IMR-90 (cell line): ENCODE measurements at regions not wholly inside any gene's neighbourhood (a gene's known extent, or its start where the extent isn't known, plus 50 kb on each side); places are given as distances from the start of the nearest gene placed in this dataset.

Experiments used
- ATAC-seq: fragments of 200-7000 bp; cut with Tn5 transposase; 2 replicates; pipeline ENCODE4 v1.9.1; 2020; ENCODE audit warnings: low read depth, mild to moderate bottlenecking, moderate library complexity
- BruUV-seq: library from RNA; stranded (reverse); fragments of 400-500 nt; replicated peaks from 2 replicates; lab custom pipeline; 2021; lab: Mats Ljungman, UMichigan
- CTCF ChIA-PET: fragments of 300-600 bp; formaldehyde crosslinking; extraction: SDS; loops from one replicate; lab custom pipeline; 2021; ENCODE audit warnings: antibody characterized with exemption; lab: Yijun Ruan, JAX
- POLR2A ChIA-PET: fragments of 300-600 bp; sonication (Branson Sonifier 250); formaldehyde crosslinking; loops from one replicate; lab custom pipeline; 2022; ENCODE audit warnings: antibody characterized with exemption; ENCODE audit not compliant: unreplicated experiment; lab: Charles Lee
- DNase-seq: peaks from one replicate; pipeline ENCODE4 v3.0.0; 2013
- H2AFZ ChIP-seq: replicated peaks from 2 replicates; pipeline ENCODE3; 2013; ENCODE audit warnings: low read length, mild to moderate bottlenecking; ENCODE audit not compliant: poor library complexity
- H2AK5ac ChIP-seq: 2 replicates; pipeline ENCODE4 v1.6.1; 2013; ENCODE audit warnings: low read depth, low read length, inconsistent platforms
- H2AK9ac ChIP-seq: replicated peaks from 2 replicates; pipeline ENCODE3; 2013; ENCODE audit warnings: mild to moderate bottlenecking, low read depth, low read length, moderate library complexity; ENCODE audit not compliant: poor library complexity
- H2BK120ac ChIP-seq: 2 replicates; pipeline ENCODE4 v1.6.1; 2013; ENCODE audit warnings: low read depth, low read length, inconsistent platforms
- H2BK15ac ChIP-seq: 3 replicates; pipeline ENCODE4 v1.6.1; 2013; ENCODE audit warnings: low read depth, low read length, inconsistent platforms
- H2BK20ac ChIP-seq: 2 replicates; pipeline ENCODE4 v1.6.1; 2013; ENCODE audit warnings: low read depth, mild to moderate bottlenecking, inconsistent platforms, low read length, moderate library complexity
- H2BK5ac ChIP-seq: 2 replicates; pipeline ENCODE4 v1.6.1; 2013; ENCODE audit warnings: mild to moderate bottlenecking, low read depth, low read length, inconsistent platforms; ENCODE audit not compliant: poor library complexity, severe bottlenecking
- H3K14ac ChIP-seq: replicated peaks from 2 replicates; pipeline ENCODE4 v1.6.1; 2013; ENCODE audit warnings: low read depth, low read length, inconsistent platforms
- H3K18ac ChIP-seq: 2 replicates; pipeline ENCODE4 v1.6.1; 2013; ENCODE audit warnings: low read depth, low read length, control low read depth
- H3K23ac ChIP-seq: 2 replicates; pipeline ENCODE4 v1.6.1; 2013; ENCODE audit warnings: low read depth, low read length, inconsistent platforms
- H3K27ac ChIP-seq: 2 replicates; pipeline ENCODE4 v1.5.1; 2013; ENCODE audit warnings: mild to moderate bottlenecking, control low read depth, low read length; ENCODE audit not compliant: insufficient read depth
- H3K27me3 ChIP-seq: 2 replicates; pipeline ENCODE4 v1.6.1; 2013; ENCODE audit warnings: low read length; ENCODE audit not compliant: control insufficient read depth, insufficient read depth
- H3K36me3 ChIP-seq: 2 replicates; pipeline ENCODE4 v1.6.1; 2013; ENCODE audit warnings: low read length, mixed read lengths; ENCODE audit not compliant: control insufficient read depth, insufficient read depth
- H3K4ac ChIP-seq: 2 replicates; pipeline ENCODE4 v1.6.1; 2013; ENCODE audit warnings: low read depth, low read length, inconsistent platforms
- H3K4me1 ChIP-seq: 2 replicates; pipeline ENCODE4 v1.6.1; 2013; ENCODE audit warnings: low read length, mixed read lengths; ENCODE audit not compliant: control insufficient read depth, insufficient read depth
- H3K4me2 ChIP-seq: 2 replicates; pipeline ENCODE4 v1.6.1; 2013; ENCODE audit warnings: low read depth, mild to moderate bottlenecking, control low read depth, low read length, moderate library complexity
- H3K4me3 ChIP-seq: 2 replicates; pipeline ENCODE4 v1.5.1; 2013; ENCODE audit warnings: low read depth, mild to moderate bottlenecking, control low read depth, low read length, moderate library complexity; ENCODE audit not compliant: insufficient read depth
- H3K56ac ChIP-seq: 2 replicates; pipeline ENCODE4 v1.6.1; 2013; ENCODE audit warnings: low read length, inconsistent platforms; ENCODE audit not compliant: insufficient read depth; ENCODE audit errors: extremely low read depth
- H3K79me1 ChIP-seq, 2 experiments: 2 replicates each; pipeline ENCODE4 v1.6.1; 2013; ENCODE audit warnings: low read length in 2 of 2, inconsistent platforms in 1 of 2, low read depth in 1 of 2
- H3K9ac ChIP-seq: 2 replicates; pipeline ENCODE4 v1.6.1; 2013; ENCODE audit warnings: low read depth, low read length, control low read depth
- H3K9me1 ChIP-seq: 2 replicates; pipeline ENCODE4 v1.6.1; 2013; ENCODE audit warnings: low read length, inconsistent platforms; ENCODE audit not compliant: insufficient read depth
- H3K9me3 ChIP-seq: 2 replicates; pipeline ENCODE4 v1.6.1; 2013; ENCODE audit warnings: low read length; ENCODE audit not compliant: control insufficient read depth, insufficient read depth
- H4K20me1 ChIP-seq: 2 replicates; pipeline ENCODE4 v1.6.1; 2013; ENCODE audit warnings: low read length, inconsistent platforms; ENCODE audit not compliant: insufficient read depth
- H4K5ac ChIP-seq: 2 replicates; pipeline ENCODE4 v1.6.1; 2013; ENCODE audit warnings: mild to moderate bottlenecking, low read depth, low read length, control low read depth
- H4K8ac ChIP-seq, 2 experiments: 2 replicates each; pipeline ENCODE4 v1.6.1; 2013; ENCODE audit warnings: low read depth in 2 of 2, low read length in 2 of 2, control low read depth in 1 of 2, inconsistent platforms in 1 of 2
- H4K91ac ChIP-seq: 2 replicates; pipeline ENCODE4 v1.6.1; 2013; ENCODE audit warnings: low read depth, low read length, inconsistent platforms; ENCODE audit not compliant: insufficient read depth
- BHLHE40 ChIP-seq: fragments of 150-350 bp; IDR thresholded peaks from 2 replicates; pipeline ENCODE4 v1.6.1; 2016; ENCODE audit warnings: mild to moderate bottlenecking, low read depth, low read length
- CEBPB ChIP-seq: IDR thresholded peaks from 2 replicates; pipeline ENCODE4 v1.6.1; 2012; ENCODE audit warnings: low read depth, low read length, improper control_type of control experiment
- CHD1 ChIP-seq: IDR thresholded peaks from 2 replicates; pipeline ENCODE4 v1.6.1; 2012; ENCODE audit warnings: low read depth, low read length, improper control_type of control experiment
- CTCF ChIP-seq: conservative IDR thresholded peaks from 2 replicates; pipeline ENCODE4 v1.5.1; 2012; ENCODE audit warnings: mild to moderate bottlenecking, low read depth, low read length, improper control_type of control experiment
- MAFK ChIP-seq: IDR thresholded peaks from 2 replicates; pipeline ENCODE4 v1.6.1; 2012; ENCODE audit warnings: low read depth, low read length, improper control_type of control experiment
- MAZ ChIP-seq: IDR thresholded peaks from 2 replicates; pipeline ENCODE4 v1.6.1; 2012; ENCODE audit warnings: low read depth, mild to moderate bottlenecking, low read length, improper control_type of control experiment, moderate library complexity, borderline replicate concordance
- MXI1 ChIP-seq: IDR thresholded peaks from 2 replicates; pipeline ENCODE4 v1.6.1; 2012; ENCODE audit warnings: low read depth, mild to moderate bottlenecking, low read length, moderate library complexity, borderline replicate concordance
- RAD21 ChIP-seq: IDR thresholded peaks from 2 replicates; pipeline ENCODE4 v1.6.1; 2012; ENCODE audit warnings: low read length, improper control_type of control experiment
- RFX5 ChIP-seq: IDR thresholded peaks from 2 replicates; pipeline ENCODE4 v1.8.0; 2012; ENCODE audit warnings: low read depth, mild to moderate bottlenecking, low read length, moderate library complexity
- SMC3 ChIP-seq: fragments of 150-350 bp; IDR thresholded peaks from 2 replicates; pipeline ENCODE4 v1.6.1; 2016; ENCODE audit warnings: low read depth, mild to moderate bottlenecking, antibody characterized with exemption, low read length, moderate library complexity
- WGBS, 2 experiments: methylation state at CpG; one replicate each; pipeline versions ENCODE4 v1.1.5 to v1.1.7; 2013; ENCODE audit warnings: missing lambda C conversion rate in 2 of 2; ENCODE audit not compliant: insufficient read length in 1 of 2; ENCODE audit errors: extremely low coverage in 2 of 2; 5-methylcytosine and 5-hydroxymethylcytosine counted together
- dilution Hi-C: fragments of 300-500 bp; cut with HindIII; formaldehyde crosslinking; loops from one replicate; pipeline ENCODE4 v1.14.3; 2018; ENCODE audit warnings: low sequenced_read_pairs; ENCODE audit not compliant: unreplicated experiment
- in situ Hi-C: fragments of 300-500 bp; cut with MboI; formaldehyde crosslinking; loops from 3 replicates; pipeline ENCODE4 v1.14.3; 2019; ENCODE audit warnings: low sequenced_read_pairs, inconsistent platforms, mixed read lengths
- intact Hi-C: fragments of 100-400 bp; cut with micrococcal nuclease; formaldehyde crosslinking; loops from 2 replicates; pipeline ENCODE4 v1.10.0; 2022
- TF ChIP-seq, protein P1 (sequence below): fragments of 150-350 bp; IDR thresholded peaks from 2 replicates; pipeline ENCODE4 v1.6.1; 2017; ENCODE audit warnings: mild to moderate bottlenecking, antibody characterized with exemption, low read length, low read depth

DNA sequence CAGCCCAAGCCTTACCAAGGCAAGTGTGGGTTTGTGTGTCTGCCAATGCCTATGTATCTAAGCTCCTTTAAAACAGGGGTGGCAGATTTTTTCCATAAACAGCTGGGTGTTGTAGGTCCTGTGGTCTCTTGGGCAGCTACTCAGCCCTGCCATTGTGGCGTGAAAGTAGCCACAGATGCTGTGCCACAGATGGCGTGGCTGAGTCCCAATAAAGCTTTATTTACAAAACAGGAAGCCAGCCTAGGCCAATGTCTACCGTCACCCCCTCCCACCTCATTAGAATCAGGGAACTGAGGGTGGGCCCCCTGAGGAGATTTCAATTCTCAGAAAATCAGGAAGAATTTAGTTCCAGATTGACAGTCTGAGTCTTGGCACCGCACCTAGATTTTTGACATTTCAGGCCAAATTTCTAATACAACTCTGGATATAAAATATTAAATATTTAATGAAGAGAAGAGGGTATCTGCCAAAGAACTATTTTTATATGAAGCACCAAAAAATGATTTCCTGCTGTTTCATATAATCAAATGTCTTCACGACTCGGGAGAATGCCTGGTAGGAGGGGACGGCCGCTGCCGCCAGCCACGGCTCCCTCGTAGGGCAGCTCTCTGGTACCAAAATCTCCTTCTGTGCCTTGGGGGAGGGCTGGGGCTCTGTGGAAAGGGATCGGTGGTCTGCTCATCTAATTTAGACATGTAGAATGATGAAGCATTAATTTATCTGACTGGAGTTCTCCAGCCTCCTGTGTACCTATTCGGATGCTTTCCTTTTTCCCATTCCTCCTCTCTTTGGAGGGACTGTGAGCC is 420.9 kb downstream of the IRX2 start:
- Histone ChIP-seq H3K14ac (no peak overlapping the region), H3K4me2 (no peak overlapping the region), H4K5ac (no peak overlapping the region), H3K4me1 (no peaks in the 10 kb centered on the region), H2BK20ac (no peak overlapping the region), H2AK5ac (no peak overlapping the region), H2AFZ (no peak overlapping the region), H3K4ac (no peak overlapping the region), H3K79me1 (no peaks in the 10 kb centered on the region), H3K36me3 (no peaks in the 10 kb centered on the region), H3K9ac (no peak overlapping the region), H3K27me3 (no peaks in the 10 kb centered on the region), H4K20me1 (no peaks in the 10 kb centered on the region), H2BK15ac (no peak overlapping the region), H3K9me1 (no peaks in the 10 kb centered on the region), H2BK5ac (no peak overlapping the region), H3K18ac (no peak overlapping the region), H4K8ac (no peak overlapping the region), H4K91ac (no peak overlapping the region), H3K27ac (no peak overlapping the region), H3K23ac (no peak overlapping the region), H2AK9ac (no peak overlapping the region), H3K4me3 (no peak overlapping the region), H3K56ac (no peak overlapping the region), H3K9me3 (peaks cover 44% of the 10 kb centered on the region), H2BK120ac (no peak overlapping the region)
- in situ Hi-C loops = no loop called here
- CTCF ChIA-PET = no interaction called here
- no TSS peak for BruUV-seq
- intact Hi-C loops = no loop called here
- no CpG with 5 or more reads among the region's 13 CpGs for WGBS, 2 experiments
- DNase-seq (no peak), ATAC-seq (no peak)
- POLR2A ChIA-PET = no interaction called here
- dilution Hi-C loops = no loop called here
- no peak for TF ChIP-seq MAFK
- no peak for TF ChIP-seq CHD1
- TF ChIP-seq MXI1 = no peak
- no peak for TF ChIP-seq MAZ
- TF ChIP-seq, protein P1, sequence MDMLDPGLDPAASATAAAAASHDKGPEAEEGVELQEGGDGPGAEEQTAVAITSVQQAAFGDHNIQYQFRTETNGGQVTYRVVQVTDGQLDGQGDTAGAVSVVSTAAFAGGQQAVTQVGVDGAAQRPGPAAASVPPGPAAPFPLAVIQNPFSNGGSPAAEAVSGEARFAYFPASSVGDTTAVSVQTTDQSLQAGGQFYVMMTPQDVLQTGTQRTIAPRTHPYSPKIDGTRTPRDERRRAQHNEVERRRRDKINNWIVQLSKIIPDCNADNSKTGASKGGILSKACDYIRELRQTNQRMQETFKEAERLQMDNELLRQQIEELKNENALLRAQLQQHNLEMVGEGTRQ = no peak
- no peak for TF ChIP-seq BHLHE40
- no peak for TF ChIP-seq RFX5
- TF ChIP-seq SMC3 = no peak
- TF ChIP-seq CTCF = no peak
- no peak for TF ChIP-seq CEBPB
- no peak for TF ChIP-seq RAD21
